ENCODE measurements at regions not wholly inside any gene's neighbourhood (a gene's known extent, or its start where the extent isn't known, plus 50 kb on each side); places are given as distances from the start of the nearest gene placed in this dataset.

DNA sequence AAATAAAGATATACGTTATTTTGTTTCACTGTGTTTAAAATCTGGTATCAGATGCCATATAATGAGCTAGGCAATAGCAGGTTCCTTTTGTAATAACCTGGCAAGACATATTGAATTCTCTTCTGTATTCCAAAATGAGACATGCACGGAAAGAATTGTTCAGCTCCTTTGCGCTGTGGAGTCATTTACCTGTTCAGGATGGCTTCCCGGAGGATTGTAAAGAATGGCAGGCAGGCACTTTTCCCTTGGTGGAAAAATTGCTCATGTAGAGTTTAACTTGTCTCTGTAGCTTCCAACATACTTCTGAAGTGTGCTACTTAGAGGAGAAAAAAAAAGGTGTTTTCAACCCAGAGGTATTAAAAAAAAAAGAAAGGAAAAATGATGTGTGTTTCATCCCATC, 805.2 kb downstream of the GALC start:
- Histone ChIP-seq H3K4me1 (no peaks in the 10 kb centered on the region), H3K27me3 (no peaks in the 10 kb centered on the region), H3K9me3 (no peaks in the 10 kb centered on the region), H3K36me3 (replicated peaks in 1 of 2; ENCODE audit: insufficient read depth in 1 of 2, low read depth in 2 of 2) (no peaks in the 10 kb centered on the region), H3K4me3 (no peak overlapping the region), H3K27ac (no peak overlapping the region)
- ATAC-seq (no peak), DNase-seq (no peak)
- WGBS, 2 donors, result 80 to 84% methylated on average over 4 of the region's 4 CpGs
- TF ChIP-seq, protein P1, sequence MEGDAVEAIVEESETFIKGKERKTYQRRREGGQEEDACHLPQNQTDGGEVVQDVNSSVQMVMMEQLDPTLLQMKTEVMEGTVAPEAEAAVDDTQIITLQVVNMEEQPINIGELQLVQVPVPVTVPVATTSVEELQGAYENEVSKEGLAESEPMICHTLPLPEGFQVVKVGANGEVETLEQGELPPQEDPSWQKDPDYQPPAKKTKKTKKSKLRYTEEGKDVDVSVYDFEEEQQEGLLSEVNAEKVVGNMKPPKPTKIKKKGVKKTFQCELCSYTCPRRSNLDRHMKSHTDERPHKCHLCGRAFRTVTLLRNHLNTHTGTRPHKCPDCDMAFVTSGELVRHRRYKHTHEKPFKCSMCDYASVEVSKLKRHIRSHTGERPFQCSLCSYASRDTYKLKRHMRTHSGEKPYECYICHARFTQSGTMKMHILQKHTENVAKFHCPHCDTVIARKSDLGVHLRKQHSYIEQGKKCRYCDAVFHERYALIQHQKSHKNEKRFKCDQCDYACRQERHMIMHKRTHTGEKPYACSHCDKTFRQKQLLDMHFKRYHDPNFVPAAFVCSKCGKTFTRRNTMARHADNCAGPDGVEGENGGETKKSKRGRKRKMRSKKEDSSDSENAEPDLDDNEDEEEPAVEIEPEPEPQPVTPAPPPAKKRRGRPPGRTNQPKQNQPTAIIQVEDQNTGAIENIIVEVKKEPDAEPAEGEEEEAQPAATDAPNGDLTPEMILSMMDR (IDR thresholded peaks at IDR 0.05), result no peak
- no peak for TF ChIP-seq POLR2A (IDR thresholded peaks at IDR 0.05)
- intact Hi-C loops (cut with DNase I), result no loop called here

- H3K9me3 ChIP-seq, result no peaks in the 10 kb centered on the region
- 69 to 88% methylated on average over 5 of the region's 5 CpGs for WGBS, 2 donors
- intact Hi-C loops (cut with DNase I), result no loop called here
- no peaks in the 10 kb centered on the region for H3K36me3 ChIP-seq (replicated peaks in 1 of 2; ENCODE audit: insufficient read depth in 1 of 2, low read depth in 2 of 2)
- no peak overlapping the region for H3K4me3 ChIP-seq
- no peak for TF ChIP-seq POLR2A (IDR thresholded peaks at IDR 0.05)
- TF ChIP-seq, protein P1 (IDR thresholded peaks at IDR 0.05), result no peak
- no peak overlapping the region for H3K27ac ChIP-seq
- no peaks in the 10 kb centered on the region for H3K4me1 ChIP-seq
- DNase-seq, result no peak
- no peak for ATAC-seq
- no peaks in the 10 kb centered on the region for H3K27me3 ChIP-seq
These were observed 806.2 kb downstream of the GALC start for GRCh38 chr14:87186737-87187136.

- intact Hi-C loops (cut with DNase I), result no loop called here
- no peak overlapping the region for H3K4me3 ChIP-seq
- DNase-seq (no peak), ATAC-seq (no peak)
- no peaks in the 10 kb centered on the region for H3K9me3 ChIP-seq
- no peaks in the 10 kb centered on the region for H3K36me3 ChIP-seq (replicated peaks in 1 of 2; ENCODE audit: insufficient read depth in 1 of 2, low read depth in 2 of 2)
- H3K27me3 ChIP-seq, result no peaks in the 10 kb centered on the region
- H3K27ac ChIP-seq, result no peak overlapping the region
- TF ChIP-seq POLR2A (IDR thresholded peaks at IDR 0.05), result no peak
- TF ChIP-seq, protein P1 (IDR thresholded peaks at IDR 0.05), result no peak
- WGBS, 2 donors, result 50 to 52% methylated on average over 10 of the region's 10 CpGs
- peaks cover 3% of the 10 kb centered on the region for H3K4me1 ChIP-seq
These were observed 806.9 kb downstream of the GALC start for GRCh38 chr14:87185961-87186560.

DNA sequence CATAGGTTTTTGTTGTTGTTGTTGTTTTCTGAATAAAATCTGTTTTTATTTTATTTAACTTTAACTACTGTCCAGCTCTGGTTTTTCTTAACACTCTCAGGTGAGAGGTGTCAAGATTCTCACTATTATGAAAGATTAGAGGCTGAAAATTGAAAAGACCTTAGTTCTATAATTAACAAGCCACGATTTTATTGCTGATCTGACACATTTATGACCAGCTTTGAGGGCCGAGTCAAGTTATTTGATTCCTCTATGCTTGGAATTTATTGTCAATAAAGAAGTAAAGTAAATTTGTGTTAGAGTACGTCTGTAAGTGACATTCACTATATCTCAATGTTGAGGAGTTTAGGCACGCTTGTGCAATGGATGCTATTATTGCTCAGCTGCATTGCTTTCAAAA, 808.8 kb downstream of the GALC start:
- H3K4me3 ChIP-seq, result no peak overlapping the region
- H3K27me3 ChIP-seq, result no peaks in the 10 kb centered on the region
- intact Hi-C loops (cut with DNase I), result no loop called here
- TF ChIP-seq POLR2A (IDR thresholded peaks at IDR 0.05), result no peak
- TF ChIP-seq, protein P1 (IDR thresholded peaks at IDR 0.05), result no peak
- H3K9me3 ChIP-seq, result no peaks in the 10 kb centered on the region
- ATAC-seq (no peak), DNase-seq (no peak)
- no peaks in the 10 kb centered on the region for H3K36me3 ChIP-seq (replicated peaks in 1 of 2; ENCODE audit: insufficient read depth in 1 of 2, low read depth in 2 of 2)
- 62 to 73% methylated on average over 4 of the region's 4 CpGs for WGBS, 2 donors
- H3K4me1 ChIP-seq, result peaks cover 6% of the 10 kb centered on the region
- no peak overlapping the region for H3K27ac ChIP-seq

DNA sequence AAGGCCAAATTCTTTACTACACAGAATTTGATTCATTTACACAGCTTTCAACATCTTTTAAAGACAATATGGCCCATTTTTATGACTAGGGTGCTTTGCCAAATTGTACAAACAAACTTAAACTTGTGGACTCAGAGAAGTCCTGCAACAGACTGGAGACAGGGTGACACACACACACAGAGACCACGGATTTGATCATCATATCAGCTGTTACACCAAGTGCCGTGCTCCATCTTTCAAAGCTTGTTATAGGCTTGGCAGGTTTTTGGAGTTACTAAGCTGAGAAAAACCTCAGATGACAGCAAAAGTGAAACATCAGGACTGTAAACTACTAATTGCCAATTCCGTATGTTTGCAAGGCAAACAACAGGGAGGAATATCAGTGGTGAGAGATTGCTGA, 811.7 kb downstream of the GALC start:
- Histone ChIP-seq H3K4me1 (peaks cover 6% of the 10 kb centered on the region), H3K27me3 (no peaks in the 10 kb centered on the region), H3K36me3 (replicated peaks in 1 of 2; ENCODE audit: insufficient read depth in 1 of 2, low read depth in 2 of 2) (no peaks in the 10 kb centered on the region), H3K27ac (peak overlapping the region in 1 of 4 donors; percentile 12), H3K4me3 (no peak overlapping the region), H3K9me3 (no peaks in the 10 kb centered on the region)
- DNase-seq (peak in 1 of 4 donors; percentile 7), ATAC-seq (peak; percentile 52)
- WGBS, 2 donors, result 33 to 46% methylated on average over 3 of the region's 3 CpGs
- intact Hi-C loops (cut with DNase I), result no loop called here
- TF ChIP-seq POLR2A (IDR thresholded peaks at IDR 0.05), result no peak
- TF ChIP-seq, protein P1 (IDR thresholded peaks at IDR 0.05), result no peak

All from body of pancreas (tissue), 4 donors.